ENCODE measurements at regions not wholly inside any gene's neighbourhood (a gene's known extent, or its start where the extent isn't known, plus 50 kb on each side); places are given as distances from the start of the nearest gene placed in this dataset.

DNA sequence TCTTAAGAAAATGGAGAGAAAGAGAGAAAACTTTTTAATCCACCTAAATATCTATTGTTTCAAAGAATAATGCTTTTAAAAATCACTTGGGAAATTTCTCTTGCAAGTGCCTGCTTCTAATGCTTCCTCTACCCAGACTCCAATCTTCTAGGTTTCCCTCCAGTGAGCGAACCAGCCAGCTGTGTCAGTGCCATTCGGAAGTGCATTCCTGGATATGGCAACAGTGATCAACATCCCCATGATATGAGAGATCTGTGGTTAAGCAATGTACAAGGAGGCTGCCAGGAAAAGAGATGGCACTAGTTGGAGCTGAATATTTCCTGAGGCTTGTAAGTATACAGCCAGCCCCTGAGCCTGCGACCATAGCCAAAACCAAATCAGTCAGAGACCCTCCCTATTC is 53.3 kb upstream of the KCNMB2 start:
- TF ChIP-seq, protein P1, sequence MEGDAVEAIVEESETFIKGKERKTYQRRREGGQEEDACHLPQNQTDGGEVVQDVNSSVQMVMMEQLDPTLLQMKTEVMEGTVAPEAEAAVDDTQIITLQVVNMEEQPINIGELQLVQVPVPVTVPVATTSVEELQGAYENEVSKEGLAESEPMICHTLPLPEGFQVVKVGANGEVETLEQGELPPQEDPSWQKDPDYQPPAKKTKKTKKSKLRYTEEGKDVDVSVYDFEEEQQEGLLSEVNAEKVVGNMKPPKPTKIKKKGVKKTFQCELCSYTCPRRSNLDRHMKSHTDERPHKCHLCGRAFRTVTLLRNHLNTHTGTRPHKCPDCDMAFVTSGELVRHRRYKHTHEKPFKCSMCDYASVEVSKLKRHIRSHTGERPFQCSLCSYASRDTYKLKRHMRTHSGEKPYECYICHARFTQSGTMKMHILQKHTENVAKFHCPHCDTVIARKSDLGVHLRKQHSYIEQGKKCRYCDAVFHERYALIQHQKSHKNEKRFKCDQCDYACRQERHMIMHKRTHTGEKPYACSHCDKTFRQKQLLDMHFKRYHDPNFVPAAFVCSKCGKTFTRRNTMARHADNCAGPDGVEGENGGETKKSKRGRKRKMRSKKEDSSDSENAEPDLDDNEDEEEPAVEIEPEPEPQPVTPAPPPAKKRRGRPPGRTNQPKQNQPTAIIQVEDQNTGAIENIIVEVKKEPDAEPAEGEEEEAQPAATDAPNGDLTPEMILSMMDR (IDR thresholded peaks at IDR 0.05; ENCODE audit: low read depth, low read length) = no peak
- TF ChIP-seq, protein P2, sequence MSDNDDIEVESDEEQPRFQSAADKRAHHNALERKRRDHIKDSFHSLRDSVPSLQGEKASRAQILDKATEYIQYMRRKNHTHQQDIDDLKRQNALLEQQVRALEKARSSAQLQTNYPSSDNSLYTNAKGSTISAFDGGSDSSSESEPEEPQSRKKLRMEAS (IDR thresholded peaks at IDR 0.05; ENCODE audit: low read depth, low read length) = no peak
- no peak for TF ChIP-seq MYC (IDR thresholded peaks at IDR 0.05; ENCODE audit: low read depth, low read length)
